Natural killer cell (primary cell): ENCODE measurements at regions not wholly inside any gene's neighbourhood (a gene's known extent, or its start where the extent isn't known, plus 50 kb on each side); places are given as distances from the start of the nearest gene placed in this dataset.

Source experiments
- ATAC-seq, 3 donors: fragments of 150-1000 bp in 2 of 3; fragments of 200-7000 bp in 1 of 3; cut with Tn5 transposase; 1 replicate in 1 of 3; 2 replicates in 2 of 3; pipeline ENCODE4 v1.10.0; 2021; ENCODE audit warnings: mild to moderate bottlenecking in 2 of 3, moderate library complexity in 2 of 3
- DNase-seq, 2 donors: peaks; one replicate each; pipeline versions ENCODE4 v3.0.0 to v3.0.0-alpha.2; 2013 to 2021; ENCODE audit warnings: mixed read lengths in 1 of 2
- H3K27ac ChIP-seq: one replicate; pipeline ENCODE4 v1.5.1; 2013; ENCODE audit warnings: mild to moderate bottlenecking, low read length
- H3K27me3 ChIP-seq: one replicate; pipeline ENCODE4 v1.6.1; 2013; ENCODE audit warnings: low read length; ENCODE audit not compliant: control insufficient read depth, insufficient read depth
- H3K36me3 ChIP-seq: one replicate; pipeline ENCODE4 v1.6.1; 2013; ENCODE audit warnings: low read length; ENCODE audit not compliant: control insufficient read depth, insufficient read depth
- H3K4me1 ChIP-seq: one replicate; pipeline ENCODE4 v1.6.1; 2013; ENCODE audit warnings: low read length; ENCODE audit not compliant: control insufficient read depth, insufficient read depth
- H3K4me3 ChIP-seq: one replicate; pipeline ENCODE4 v1.5.1; 2013; ENCODE audit warnings: low read length
- H3K9me3 ChIP-seq: one replicate; pipeline ENCODE4 v1.6.1; 2013; ENCODE audit warnings: low read length; ENCODE audit not compliant: control insufficient read depth, insufficient read depth
- H3K27ac Mint-ChIP-seq, 2 donors: one replicate each; pipeline ENCODE4 v1.8.0; 2022; ENCODE audit warnings: mild to moderate bottlenecking in 2 of 2, mixed read lengths in 2 of 2, moderate library complexity in 1 of 2
- H3K27me3 Mint-ChIP-seq, 2 donors: one replicate each; pipeline ENCODE4 v1.8.0; 2022; ENCODE audit warnings: low read depth in 2 of 2, mixed read lengths in 2 of 2
- H3K36me3 Mint-ChIP-seq: one replicate; pipeline ENCODE4 v1.8.0; 2022; ENCODE audit warnings: mixed read lengths
- H3K4me1 Mint-ChIP-seq, 2 donors: one replicate each; pipeline ENCODE4 v1.8.0; 2022; ENCODE audit warnings: mixed read lengths in 2 of 2
- H3K4me3 Mint-ChIP-seq: one replicate; pipeline ENCODE4 v1.8.0; 2022; ENCODE audit warnings: mild to moderate bottlenecking, moderate library complexity, mixed read lengths
- H3K9me3 Mint-ChIP-seq, 2 donors: one replicate each; pipeline ENCODE4 v1.8.0; 2022; ENCODE audit warnings: mixed read lengths in 2 of 2
- CTCF ChIP-seq: fragments of 200-600 bp; IDR thresholded peaks from one replicate; pipeline ENCODE4 v1.8.0; 2022; ENCODE audit warnings: antibody characterized with exemption
- WGBS: methylation state at CpG from one replicate; pipeline ENCODE4 v1.1.7; 2013; ENCODE audit warnings: missing lambda C conversion rate; ENCODE audit not compliant: insufficient coverage; 5-methylcytosine and 5-hydroxymethylcytosine counted together
- intact Hi-C: fragments of 100-400 bp; cut with micrococcal nuclease; formaldehyde crosslinking; loops from one replicate; pipeline ENCODE4 v1.14.2; 2022

- no peak overlapping the region for H3K27ac Mint-ChIP-seq
- H3K36me3 Mint-ChIP-seq: no peaks in the 10 kb centered on the region
- H3K4me3 Mint-ChIP-seq: no peak overlapping the region
- no peaks in the 10 kb centered on the region for H3K4me1 Mint-ChIP-seq
- intact Hi-C loops: no loop called here
- ATAC-seq (no peak), DNase-seq (no peak)
- WGBS: 62% methylated on average over 1 of the region's 2 CpGs
- peaks cover 0 to 2% of the 10 kb centered on the region in 2 donors for H3K9me3 Mint-ChIP-seq
- no peak for TF ChIP-seq CTCF
- Histone ChIP-seq H3K9me3 (no peaks in the 10 kb centered on the region), H3K27me3 (no peaks in the 10 kb centered on the region), H3K4me1 (no peaks in the 10 kb centered on the region), H3K36me3 (no peaks in the 10 kb centered on the region), H3K4me3 (no peak overlapping the region), H3K27ac (no peak overlapping the region)
- peaks cover 0 to 8% of the 10 kb centered on the region in 2 donors for H3K27me3 Mint-ChIP-seq
Observed at GRCh38 chrX:43586830-43587229, 69.3 kb upstream of the MAOA start.

GRCh38 chrX:43589735-43590134, 66.4 kb upstream of the MAOA start:
- no peak for DNase-seq
- TF ChIP-seq CTCF: no peak
- Histone ChIP-seq H3K4me1 (no peaks in the 10 kb centered on the region), H3K4me3 (no peak overlapping the region), H3K27me3 (no peaks in the 10 kb centered on the region), H3K9me3 (no peaks in the 10 kb centered on the region), H3K27ac (no peak overlapping the region), H3K36me3 (no peaks in the 10 kb centered on the region)
- no peak for ATAC-seq
- Mint-ChIP-seq H3K4me3 (no peak overlapping the region), H3K4me1 (no peaks in the 10 kb centered on the region), H3K27me3 (peaks cover 5 to 9% of the 10 kb centered on the region in 2 donors), H3K27ac (no peak overlapping the region), H3K36me3 (no peaks in the 10 kb centered on the region), H3K9me3 (peaks cover 0 to 2% of the 10 kb centered on the region in 2 donors)
- 0% methylated on average over 1 of the region's 3 CpGs for WGBS
- intact Hi-C loops: no loop called here

GRCh38 chrX:43590150-43590549, 65.9 kb upstream of the MAOA start:
- no peaks in the 10 kb centered on the region for H3K4me1 Mint-ChIP-seq
- H3K9me3 Mint-ChIP-seq: peaks cover 0 to 2% of the 10 kb centered on the region in 2 donors
- Histone ChIP-seq H3K36me3 (no peaks in the 10 kb centered on the region), H3K4me3 (no peak overlapping the region), H3K27me3 (no peaks in the 10 kb centered on the region), H3K9me3 (no peaks in the 10 kb centered on the region), H3K27ac (no peak overlapping the region), H3K4me1 (no peaks in the 10 kb centered on the region)
- intact Hi-C loops: no loop called here
- H3K36me3 Mint-ChIP-seq: no peaks in the 10 kb centered on the region
- no peak overlapping the region for H3K27ac Mint-ChIP-seq
- no peak for DNase-seq
- ATAC-seq: no peak
- 57% methylated on average over 1 of the region's 2 CpGs for WGBS
- H3K4me3 Mint-ChIP-seq: no peak overlapping the region
- peaks cover 5 to 9% of the 10 kb centered on the region in 2 donors for H3K27me3 Mint-ChIP-seq
- TF ChIP-seq CTCF: no peak

GRCh38 chrX:43592597-43592996, 63.5 kb upstream of the MAOA start:
- Histone ChIP-seq H3K36me3 (no peaks in the 10 kb centered on the region), H3K27ac (no peak overlapping the region), H3K4me1 (no peaks in the 10 kb centered on the region), H3K4me3 (no peak overlapping the region), H3K27me3 (no peaks in the 10 kb centered on the region), H3K9me3 (no peaks in the 10 kb centered on the region)
- Mint-ChIP-seq H3K36me3 (no peaks in the 10 kb centered on the region), H3K27ac (no peak overlapping the region), H3K4me3 (no peak overlapping the region), H3K27me3 (peaks cover 7 to 9% of the 10 kb centered on the region in 2 donors), H3K9me3 (peaks cover 0 to 2% of the 10 kb centered on the region in 2 donors), H3K4me1 (no peaks in the 10 kb centered on the region)
- ATAC-seq: no peak
- 100% methylated on average over 1 of the region's 3 CpGs for WGBS
- no peak for TF ChIP-seq CTCF
- intact Hi-C loops: no loop called here
- no peak for DNase-seq
